HG03521 (cell line): ENCODE measurements at regions not wholly inside any gene's neighbourhood (a gene's known extent, or its start where the extent isn't known, plus 50 kb on each side); places are given as distances from the start of the nearest gene placed in this dataset.

Experiments
- ATAC-seq: cut with Tn5 transposase; IDR thresholded peaks from one replicate; pipeline ENCODE4 v1.9.1; 2021; ENCODE audit warnings: mild to moderate bottlenecking, moderate library complexity; ENCODE audit not compliant: unreplicated experiment

DNA sequence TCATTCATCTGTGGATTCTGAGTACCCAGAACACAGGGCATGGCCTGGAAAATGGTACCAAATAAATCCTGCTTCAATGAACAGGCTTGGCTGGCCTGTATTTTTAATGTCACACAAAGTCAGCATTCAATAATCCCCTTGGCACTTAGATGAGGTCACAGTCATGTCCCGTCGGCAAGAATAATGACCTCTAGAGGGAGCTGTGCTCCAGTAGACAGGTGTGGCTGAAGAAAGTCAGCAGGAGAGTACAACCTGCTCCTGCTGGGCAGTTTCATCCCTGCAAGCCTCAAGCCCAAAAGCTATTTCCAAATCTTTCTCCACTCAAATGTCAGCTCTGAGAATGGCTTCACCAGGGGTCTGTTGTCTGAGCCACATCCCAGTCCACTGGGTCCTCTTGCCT lies 404.0 kb upstream of the F9 start:
- no peak for ATAC-seq

DNA sequence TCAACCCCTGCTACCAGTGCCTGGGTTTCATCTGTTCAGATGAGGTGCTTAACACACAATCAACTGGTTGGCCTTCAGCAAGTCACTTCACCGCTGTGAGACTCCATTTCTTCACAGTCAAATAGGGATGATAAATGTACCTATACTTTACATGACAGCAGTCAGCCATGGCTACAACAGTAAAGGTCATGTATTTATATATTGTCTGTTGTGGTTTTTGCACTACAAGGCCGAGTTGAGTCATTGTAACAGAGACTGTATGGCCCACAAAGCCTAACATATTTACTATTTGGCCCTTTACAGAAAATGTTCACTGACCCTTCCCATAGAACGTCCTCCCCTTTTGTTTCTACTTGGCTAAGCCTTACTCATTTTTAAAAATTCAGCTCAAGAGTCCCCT lies 404.6 kb upstream of the F9 start:
- no peak for ATAC-seq

DNA sequence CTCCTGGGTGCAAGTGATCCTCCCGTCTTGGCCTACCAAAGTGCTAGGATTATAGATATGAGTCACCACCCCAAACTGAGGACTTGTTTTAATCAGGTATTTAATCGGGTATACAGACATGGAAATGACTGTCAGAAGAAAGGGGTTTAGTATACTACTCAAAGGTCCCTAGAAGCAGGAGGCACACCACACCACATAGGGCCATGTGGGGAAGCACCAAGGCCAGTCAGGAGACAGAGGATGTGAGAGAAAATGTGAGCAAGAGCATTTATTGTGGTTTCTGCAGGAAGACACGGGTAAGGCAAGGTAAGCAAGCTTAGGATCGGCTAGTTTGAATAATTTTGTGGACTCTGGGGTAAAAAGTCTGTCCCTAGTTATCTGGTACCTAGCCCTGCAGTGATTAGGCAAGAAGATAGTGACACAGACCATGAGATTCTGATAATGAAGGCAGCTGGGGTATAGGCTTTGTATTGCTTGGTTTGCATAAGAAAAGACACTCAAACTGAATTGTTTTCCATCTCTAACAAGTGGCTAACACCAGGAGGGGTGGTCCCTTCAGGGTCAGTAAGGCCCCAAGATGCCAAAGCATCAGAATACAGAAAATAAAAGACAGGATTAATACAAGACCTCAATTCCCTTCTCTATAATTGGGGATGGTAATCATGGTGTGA lies 408.8 kb upstream of the F9 start:
- no peak for ATAC-seq

DNA sequence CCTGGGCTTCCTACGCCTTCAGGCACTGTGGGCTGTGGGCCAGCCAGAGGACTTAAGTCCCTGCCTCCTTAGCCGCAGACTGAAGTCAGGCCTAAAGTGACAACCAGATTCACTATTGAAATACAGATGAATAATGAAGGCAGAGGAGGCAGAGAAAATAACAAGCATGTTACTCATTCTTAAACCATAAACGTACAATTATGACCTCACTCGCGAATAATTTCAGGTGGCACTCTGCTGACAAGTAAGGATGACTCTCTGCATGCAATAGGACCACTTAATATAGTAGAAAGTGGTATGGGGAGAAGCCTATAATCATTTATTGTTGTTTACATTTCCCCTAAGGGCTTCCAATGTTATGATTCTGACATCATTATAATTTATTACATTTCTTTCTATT lies 409.2 kb upstream of the FGF13 start:
- ATAC-seq, result no peak

DNA sequence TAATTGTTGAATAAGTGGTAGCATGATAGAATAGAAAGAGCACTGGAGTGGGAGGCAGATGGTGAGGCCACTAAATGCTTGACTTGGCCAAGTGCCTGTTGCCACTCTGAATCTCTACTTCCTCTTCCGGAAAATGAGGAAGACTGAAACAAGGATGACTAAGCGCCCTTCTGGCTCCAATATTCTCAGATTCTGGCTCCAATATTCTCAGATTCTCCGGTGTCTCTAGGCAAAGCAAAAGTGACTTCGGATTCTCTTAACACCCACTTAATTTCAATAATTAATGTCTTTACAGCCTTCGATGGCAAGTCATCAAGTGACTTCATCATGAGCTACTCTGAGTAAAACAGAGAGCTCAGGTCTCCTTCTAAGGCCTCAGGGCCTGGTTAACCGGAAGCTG lies 402.2 kb upstream of the FGF13 start:
- ATAC-seq, result no peak

DNA sequence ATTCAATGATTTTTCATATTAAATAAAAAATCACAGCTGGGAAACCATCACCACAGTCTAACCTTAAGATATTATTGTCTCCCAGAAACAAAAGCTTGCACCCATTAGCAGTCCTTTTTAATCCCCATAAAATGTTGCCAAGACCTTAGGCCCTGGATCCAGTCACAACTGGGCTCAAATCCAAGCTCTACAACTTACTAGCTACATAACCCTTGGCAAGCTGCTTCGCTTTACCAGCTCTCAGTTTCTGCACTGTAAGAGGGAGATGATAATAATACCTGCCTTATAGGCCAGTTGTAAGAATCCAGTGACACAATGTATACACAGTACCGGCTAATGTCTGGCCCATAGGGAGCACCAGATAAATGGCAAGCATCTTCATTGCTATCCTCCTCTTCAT lies 400.9 kb upstream of the FGF13 start:
- no peak for ATAC-seq

DNA sequence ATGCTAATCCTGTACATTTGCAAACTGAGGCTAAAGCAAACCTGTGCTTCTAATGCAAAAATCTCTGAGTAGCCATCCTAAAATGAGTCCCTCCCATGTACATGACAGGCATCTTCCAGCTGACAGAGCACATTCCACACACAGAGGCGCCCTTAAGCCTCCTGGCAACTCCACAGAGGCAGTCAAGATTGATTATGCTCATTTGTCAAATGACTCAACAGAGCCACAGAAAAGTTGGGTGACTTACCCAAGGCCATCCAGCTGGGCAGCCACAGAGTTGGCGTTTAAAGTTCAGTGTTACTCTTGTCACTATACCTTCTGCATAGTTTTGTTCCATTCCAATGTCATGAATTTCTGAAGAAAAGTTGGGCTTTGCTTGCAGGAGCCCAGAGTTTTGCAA lies 394.6 kb upstream of the FGF13 start:
- ATAC-seq, result no peak

DNA sequence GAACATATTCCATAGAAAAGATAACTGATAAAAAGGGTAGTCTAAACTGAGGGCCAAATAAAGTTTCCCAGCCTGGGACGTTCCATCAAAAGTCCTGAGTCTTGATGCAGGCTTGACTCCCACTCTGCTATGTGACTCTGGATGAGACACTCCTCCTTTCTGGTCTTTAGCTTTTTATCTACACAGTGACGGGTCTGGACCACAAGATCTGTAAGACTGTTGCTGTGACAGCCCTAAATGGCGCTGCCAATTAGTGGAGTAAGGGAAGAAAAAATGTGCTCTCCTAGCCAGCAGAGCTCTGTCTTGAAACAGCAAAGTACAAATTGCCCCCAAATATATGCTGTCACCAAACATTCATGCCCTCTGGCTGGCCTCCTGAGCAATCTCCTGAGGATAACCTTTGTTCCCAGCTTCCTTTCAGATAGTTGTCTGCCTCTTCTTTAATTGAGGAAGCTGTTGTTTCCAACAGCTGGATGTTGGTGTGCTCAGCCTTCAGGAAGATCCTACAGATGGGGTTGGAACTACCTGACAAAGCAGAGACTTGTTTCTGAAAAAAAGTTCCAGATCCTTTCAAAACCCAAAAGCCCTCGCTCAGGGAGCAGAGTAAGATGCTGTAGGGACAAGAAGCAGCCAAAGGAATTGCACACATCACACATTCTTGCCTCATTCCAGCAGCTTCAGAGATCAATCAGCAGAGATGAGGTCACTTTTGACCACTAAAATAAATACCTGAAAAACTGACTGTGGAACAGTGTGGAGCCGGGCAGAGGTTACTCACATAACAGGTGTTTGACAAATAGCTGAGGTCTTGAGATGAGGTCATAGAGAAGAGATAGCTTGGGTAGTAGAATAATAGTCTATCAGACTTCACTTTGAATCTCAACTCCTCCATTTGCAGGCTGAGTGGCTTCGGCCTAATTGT lies 383.4 kb upstream of the FGF13 start:
- ATAC-seq, result no peak

DNA sequence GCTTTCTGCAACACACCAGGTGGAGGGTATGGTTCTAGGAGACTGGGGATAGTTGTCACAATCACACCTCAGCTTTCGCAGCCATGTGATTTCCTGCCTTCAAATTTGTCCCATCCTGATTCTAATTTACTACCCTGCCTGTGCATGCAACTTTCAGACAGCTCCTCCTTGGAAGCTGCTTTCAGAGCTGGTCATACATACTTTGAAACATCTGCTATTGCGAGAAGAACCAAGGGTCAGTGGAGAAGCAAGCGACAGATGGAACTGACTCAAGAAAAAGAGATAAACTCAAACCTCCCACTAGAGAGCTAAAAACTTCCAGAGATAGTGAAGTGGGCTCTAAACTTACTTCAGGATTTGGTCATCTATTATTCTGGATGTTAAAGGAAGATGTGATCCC lies 381.7 kb upstream of the FGF13 start:
- ATAC-seq, result no peak

DNA sequence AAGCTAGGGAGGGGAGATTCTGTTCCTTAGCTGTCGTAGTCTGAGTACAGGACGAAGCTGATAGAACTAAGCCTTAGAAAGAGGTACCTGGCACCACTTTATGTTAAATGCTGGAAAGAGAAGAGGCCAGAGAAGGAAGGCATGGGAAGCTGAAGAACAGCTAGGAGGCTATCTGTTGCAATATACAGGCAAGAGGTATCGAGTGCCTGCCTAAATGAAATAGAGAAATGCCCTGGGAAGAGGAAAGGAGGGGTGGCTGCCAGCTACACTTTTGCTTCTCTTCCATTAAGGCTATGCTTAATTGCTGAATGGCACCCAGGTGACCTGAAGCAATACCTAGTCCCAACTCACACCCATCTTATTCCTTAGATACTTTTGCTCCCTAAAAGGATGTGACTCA lies 380.4 kb upstream of the FGF13 start:
- no peak for ATAC-seq

DNA sequence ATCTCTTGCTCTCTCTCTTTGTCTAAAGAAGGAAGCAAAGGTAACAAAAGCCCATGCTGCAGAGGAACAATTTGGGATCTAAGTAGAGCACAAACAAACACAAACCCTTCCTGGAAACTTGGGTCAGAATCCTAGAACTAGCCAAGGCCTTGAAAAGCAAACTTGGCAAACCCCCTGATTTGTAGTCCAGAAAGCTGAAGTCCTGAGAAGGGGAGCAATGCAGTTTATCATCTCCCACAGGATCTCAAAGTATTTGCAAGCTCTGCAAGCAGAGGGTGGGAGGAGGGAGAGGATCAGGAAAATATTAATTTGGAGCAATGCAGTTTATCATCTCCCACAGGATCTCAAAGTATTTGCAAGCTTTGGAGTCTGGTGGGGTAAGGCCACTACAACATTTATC lies 379.5 kb upstream of the FGF13 start:
- ATAC-seq, result no peak

DNA sequence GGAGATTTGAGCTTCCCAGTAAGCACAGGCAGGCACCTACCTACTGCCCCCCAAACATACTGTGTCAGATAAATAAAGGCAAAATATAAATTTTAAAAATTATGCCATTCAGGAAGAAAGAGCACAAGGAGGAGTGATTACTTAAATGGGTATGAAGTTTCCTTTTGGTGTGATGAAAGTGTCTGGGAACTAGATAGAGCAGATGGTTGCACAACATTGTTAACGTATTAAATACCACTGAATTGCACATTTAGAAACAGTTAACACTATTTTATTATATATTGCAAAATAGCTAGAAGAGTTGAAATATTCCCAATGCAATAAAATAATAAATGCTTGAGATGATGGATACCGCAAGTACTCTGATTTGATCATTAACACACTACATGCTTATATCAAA lies 374.7 kb upstream of the FGF13 start:
- ATAC-seq, result no peak

DNA sequence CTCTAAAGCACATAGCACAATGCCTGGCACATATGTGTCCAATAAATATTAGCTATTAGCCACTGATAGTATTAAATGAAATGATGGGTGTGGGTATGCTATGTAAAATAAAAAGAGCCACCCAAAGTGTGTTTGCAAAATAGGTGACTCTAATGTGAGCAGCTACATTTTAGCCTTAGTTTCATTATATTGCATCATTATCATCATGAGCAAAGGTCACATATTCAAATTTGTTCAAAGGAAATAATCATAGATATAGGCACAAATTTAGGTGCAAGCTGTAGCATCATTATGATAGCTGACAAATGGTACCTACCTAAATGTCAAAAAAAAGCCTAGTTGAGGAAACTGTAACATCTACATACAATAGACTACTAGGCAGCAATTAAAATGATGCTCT lies 373.9 kb upstream of the FGF13 start:
- no peak for ATAC-seq

DNA sequence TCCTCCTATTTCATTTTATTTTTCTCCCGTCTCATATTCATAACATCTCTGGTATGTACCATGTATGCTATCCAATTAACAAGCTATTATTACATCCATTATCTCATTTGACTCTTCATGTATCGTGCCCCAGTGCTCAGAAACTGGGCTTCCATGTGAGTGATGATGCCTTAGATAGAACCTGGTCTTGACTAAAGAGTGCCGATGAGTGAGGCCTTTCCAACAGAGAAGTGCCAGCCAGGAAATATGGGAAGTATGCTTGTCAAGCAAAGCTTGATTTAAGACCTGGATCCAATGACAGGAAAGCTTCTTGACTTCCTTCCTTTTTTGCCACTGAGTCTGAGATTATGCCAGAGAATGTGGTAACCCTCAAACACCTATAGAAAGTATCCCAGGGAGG lies 371.7 kb upstream of the FGF13 start:
- ATAC-seq, result no peak

DNA sequence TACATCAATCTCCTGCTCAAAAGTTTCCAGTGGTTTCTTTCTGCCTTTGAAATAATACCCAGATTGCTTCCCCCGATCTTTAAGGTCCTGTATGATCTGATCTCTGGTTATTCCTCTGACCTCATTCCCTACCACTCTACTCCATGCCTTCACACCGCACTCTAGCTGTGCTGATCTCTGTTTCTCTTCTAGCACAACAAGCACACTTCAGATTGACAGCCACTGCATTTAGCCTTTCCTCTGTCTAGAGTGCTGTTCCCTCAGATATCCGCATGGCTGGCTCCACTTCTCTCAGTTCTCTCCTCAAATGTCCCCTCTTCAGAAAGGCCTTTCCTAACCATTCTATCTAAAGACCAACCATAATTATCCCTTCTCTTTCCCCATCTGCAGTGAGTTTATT lies 370.4 kb upstream of the FGF13 start:
- no peak for ATAC-seq

DNA sequence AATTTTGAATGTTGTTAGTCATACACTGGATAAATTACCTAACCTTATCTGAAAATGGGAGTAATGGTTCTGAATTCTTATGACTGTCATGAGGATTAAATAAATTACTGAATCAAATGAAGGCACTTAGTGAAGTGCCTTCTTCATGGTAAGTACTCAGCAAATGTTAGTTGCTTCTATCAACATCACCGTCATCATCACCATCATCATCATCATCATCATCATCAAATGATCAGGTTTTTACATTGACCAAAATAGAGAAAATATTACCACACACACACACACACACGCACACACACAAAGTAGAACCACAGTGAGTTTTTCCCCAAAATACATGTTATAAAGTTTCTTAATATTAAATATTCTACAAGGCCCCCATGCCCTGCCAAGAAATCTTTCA lies 368.3 kb upstream of the FGF13 start:
- no peak for ATAC-seq

DNA sequence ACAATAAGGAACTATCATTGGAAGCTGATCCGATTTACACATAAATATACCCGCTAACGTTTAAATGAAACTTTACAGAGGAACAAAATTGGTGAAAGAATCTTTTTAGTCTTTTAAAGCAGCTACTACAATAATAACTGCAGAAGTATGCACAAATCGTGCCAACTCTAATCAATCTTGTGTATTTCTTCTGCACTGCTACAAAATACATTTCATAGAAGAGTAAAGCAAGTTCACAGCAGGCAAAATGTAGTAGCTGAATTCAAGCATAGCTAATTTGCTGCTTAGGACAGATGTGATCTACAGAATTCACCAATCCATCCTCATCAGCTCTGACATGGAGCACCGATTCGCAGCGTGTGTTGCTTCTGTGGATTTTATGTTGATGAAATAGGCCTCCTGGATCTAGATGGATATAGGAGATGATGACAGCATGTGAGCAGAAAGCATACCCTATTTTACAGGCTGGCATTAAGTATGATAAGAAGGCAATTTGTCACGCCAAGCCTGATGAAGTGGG lies 367.3 kb upstream of the FGF13 start:
- no peak for ATAC-seq

DNA sequence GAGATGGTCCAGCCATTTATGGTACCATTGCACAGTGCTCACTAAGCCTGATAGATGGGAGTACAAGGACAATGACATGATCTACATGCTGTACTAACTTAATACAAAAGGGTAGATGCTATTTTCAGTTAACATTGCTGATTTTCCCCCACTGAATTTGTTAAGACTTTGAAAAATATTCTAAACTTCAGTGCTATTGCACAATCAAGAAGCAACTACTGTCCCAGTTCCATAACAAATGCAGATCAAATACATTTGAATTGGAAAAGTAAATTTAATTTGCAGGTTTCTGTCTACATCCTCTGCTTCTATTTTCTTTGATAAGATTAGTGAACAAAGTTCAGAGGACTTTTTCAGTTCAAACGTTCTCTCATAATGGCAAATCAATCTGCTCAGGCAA lies 366.8 kb upstream of the FGF13 start:
- no peak for ATAC-seq

DNA sequence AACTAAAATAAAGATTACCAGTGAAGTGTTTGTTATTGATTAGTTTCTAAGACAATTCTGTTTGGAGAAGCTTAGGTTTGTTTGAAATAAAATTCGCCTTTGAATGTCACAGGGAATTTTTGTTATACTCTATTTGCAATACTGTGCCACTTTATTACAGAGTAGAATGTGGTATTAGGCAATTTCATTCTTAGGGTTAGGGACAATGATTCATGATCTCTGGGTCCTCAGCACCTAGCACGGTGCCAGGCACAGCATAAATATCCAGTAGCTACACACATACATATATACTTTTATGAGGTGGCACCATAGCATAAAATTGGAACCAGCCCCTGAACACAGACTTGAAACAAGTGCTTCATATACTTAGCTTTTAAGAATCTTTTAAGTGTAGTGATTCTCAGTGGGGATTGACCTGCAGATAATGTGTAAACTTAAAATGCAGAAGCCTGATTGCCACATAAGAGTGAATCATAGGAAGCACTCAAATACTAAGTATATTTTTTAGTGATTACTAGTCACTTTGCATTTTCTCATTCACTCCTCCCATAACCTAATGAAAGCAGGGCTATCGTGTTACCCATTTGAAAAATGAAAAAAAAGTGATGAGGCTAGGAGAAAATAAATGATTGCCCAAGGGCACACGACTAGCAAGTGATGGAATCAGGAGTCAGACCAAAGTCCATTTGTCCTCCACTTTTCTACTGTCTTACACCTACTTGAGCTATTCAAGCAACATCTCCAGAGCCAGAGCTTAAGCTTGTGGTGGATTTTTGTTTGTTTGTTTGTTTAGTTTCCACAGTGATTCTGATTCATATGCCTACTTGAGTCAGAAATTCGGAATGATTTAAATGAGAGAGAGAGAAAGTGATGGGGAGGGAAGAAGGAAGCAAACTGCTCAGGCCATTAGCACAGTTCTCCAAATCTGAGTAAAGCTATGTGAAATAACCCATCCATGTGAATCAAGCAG lies 366.0 kb upstream of the FGF13 start:
- ATAC-seq, result no peak

DNA sequence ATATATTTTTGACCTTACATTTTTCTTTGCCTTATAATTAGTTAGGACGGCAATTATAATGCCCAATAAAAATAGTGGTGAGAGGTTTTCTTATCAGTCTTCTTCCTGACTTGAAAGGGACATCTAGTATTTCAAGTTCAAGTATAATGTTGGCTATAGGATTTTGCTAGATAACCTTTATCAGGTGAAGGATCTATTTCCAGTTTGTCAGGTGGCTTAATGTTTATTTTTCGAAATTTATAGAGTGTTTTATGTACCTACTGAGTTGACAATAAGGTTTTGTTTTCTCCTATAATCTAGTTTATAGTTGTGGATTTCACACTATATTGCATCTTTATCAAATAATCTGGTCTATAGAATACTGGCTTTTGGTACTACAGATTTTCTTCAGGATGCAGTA lies 351.8 kb upstream of the FGF13 start:
- no peak for ATAC-seq

DNA sequence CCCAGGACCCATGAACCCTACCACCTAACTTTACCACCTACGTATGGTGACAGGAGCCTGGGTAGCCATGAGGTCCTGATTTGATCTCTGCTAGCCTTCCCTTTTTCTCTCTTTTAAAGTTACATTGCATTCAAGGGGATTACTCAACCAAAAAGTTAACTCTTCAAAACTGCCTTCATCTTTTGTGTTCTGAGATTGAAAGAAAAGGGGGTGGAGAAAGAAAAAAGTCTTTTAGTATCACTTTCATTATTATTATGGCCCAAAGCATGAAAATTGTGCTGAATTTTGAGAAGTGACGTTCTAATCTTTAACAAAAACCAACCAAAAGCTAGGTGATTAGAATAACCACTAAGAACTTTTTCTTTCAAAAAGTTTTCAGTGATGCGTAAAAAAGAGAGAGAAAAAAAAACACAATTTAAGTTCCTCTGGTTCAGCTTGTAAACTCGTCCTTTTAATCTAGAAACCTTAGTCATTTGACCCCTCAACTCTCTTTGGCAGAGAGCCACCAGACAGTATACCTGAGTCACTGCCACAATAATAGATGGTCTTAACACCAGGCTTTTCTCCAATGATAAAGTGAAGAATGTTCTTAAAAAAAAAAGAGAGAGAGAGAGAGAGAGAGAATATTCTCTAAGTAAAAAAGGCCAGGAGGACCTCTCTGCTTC lies 347.4 kb upstream of the FGF13 start:
- ATAC-seq, result no peak
